Peyer's patch (tissue), 4 donors: ENCODE measurements at regions not wholly inside any gene's neighbourhood (a gene's known extent, or its start where the extent isn't known, plus 50 kb on each side); places are given as distances from the start of the nearest gene placed in this dataset.

Experiments used
- DNase-seq, 3 donors: peaks; one replicate each; pipeline ENCODE4 v3.0.0-alpha.2; 2017 to 2019
- H3K27ac ChIP-seq, 4 donors: fragments of 200-600 bp; sonication (generic); one replicate each; pipeline ENCODE4 v1.5.1; 2016 to 2019
- H3K27me3 ChIP-seq, 2 donors: fragments of 200-600 bp; sonication (generic); one replicate each; pipeline ENCODE4 v1.5.1; 2019
- H3K36me3 ChIP-seq, 3 donors: fragments of 200-600 bp; sonication (generic); one replicate each; pipeline ENCODE4 v1.5.1; 2016 to 2019
- H3K4me1 ChIP-seq, 4 donors: fragments of 200-600 bp; sonication (generic); one replicate each; pipeline ENCODE4 v1.5.1; 2016 to 2019
- H3K4me3 ChIP-seq, 4 donors: fragments of 200-600 bp; sonication (generic); 1 replicate in 3 of 4; 2 replicates in 1 of 4; pipeline ENCODE4 v1.5.1; 2016 to 2019; ENCODE audit warnings: mild to moderate bottlenecking in 1 of 4
- H3K9me3 ChIP-seq, 4 donors: fragments of 200-600 bp; sonication (generic); one replicate each; pipeline ENCODE4 v1.5.1; 2016 to 2019; ENCODE audit warnings: mild to moderate bottlenecking in 1 of 4
- CTCF ChIP-seq, 6 experiments: fragments of 450-650 bp in 4 of 6; fragments of 200-600 bp in 2 of 6; sonication (generic) in 1 of 6; IDR thresholded peaks; one replicate each; pipeline ENCODE4 v1.5.1; 2017 to 2019; ENCODE audit warnings: antibody characterized with exemption in 6 of 6, mild to moderate bottlenecking in 3 of 6, moderate library complexity in 1 of 6
- POLR2A ChIP-seq, 2 donors: fragments of 450-650 bp; IDR thresholded peaks; one replicate each; pipeline ENCODE4 v1.5.1; 2017; ENCODE audit warnings: antibody characterized with exemption in 2 of 2, mild to moderate bottlenecking in 2 of 2, moderate library complexity in 2 of 2

GRCh38 chr4:180106997-180107396 is 2136.2 kb upstream of the TENM3 start:
- Histone ChIP-seq H3K4me3 (no peak overlapping the region), H3K4me1 (no peaks in the 10 kb centered on the region), H3K36me3 (no peaks in the 10 kb centered on the region), H3K27ac (no peak overlapping the region), H3K9me3 (no peaks in the 10 kb centered on the region), H3K27me3 (no peaks in the 10 kb centered on the region)
- DNase-seq, result no peak
- no peak for TF ChIP-seq CTCF (IDR thresholded peaks at IDR 0.05)
- TF ChIP-seq POLR2A (IDR thresholded peaks at IDR 0.05), result no peak

GRCh38 chr4:180116840-180117239 is 2126.4 kb upstream of the TENM3 start:
- no peaks in the 10 kb centered on the region for H3K36me3 ChIP-seq
- H3K9me3 ChIP-seq, result no peaks in the 10 kb centered on the region
- no peak for DNase-seq
- H3K27me3 ChIP-seq, result no peaks in the 10 kb centered on the region
- TF ChIP-seq CTCF (IDR thresholded peaks at IDR 0.05) (no peak), POLR2A (IDR thresholded peaks at IDR 0.05) (no peak)
- no peak overlapping the region for H3K4me3 ChIP-seq
- no peak overlapping the region for H3K27ac ChIP-seq
- no peaks in the 10 kb centered on the region for H3K4me1 ChIP-seq

- H3K36me3 ChIP-seq, result no peaks in the 10 kb centered on the region
- H3K9me3 ChIP-seq, result no peaks in the 10 kb centered on the region
- no peak overlapping the region for H3K27ac ChIP-seq
- no peaks in the 10 kb centered on the region for H3K4me1 ChIP-seq
- TF ChIP-seq CTCF (IDR thresholded peaks at IDR 0.05) (no peak), POLR2A (IDR thresholded peaks at IDR 0.05) (no peak)
- H3K4me3 ChIP-seq, result no peak overlapping the region
- H3K27me3 ChIP-seq, result no peaks in the 10 kb centered on the region
- DNase-seq, result no peak
Measured at GRCh38 chr4:180120068-180120467, 2123.1 kb upstream of the TENM3 start.

- peak in 2 of 3 donors; percentile 55 to 61 for DNase-seq
- TF ChIP-seq POLR2A (IDR thresholded peaks at IDR 0.05) (no peak), CTCF (IDR thresholded peaks at IDR 0.05) (no peak)
- Histone ChIP-seq H3K27me3 (no peaks in the 10 kb centered on the region), H3K9me3 (no peaks in the 10 kb centered on the region), H3K4me3 (peak overlapping the region in 2 of 4 donors; percentile 31 to 38), H3K36me3 (no peaks in the 10 kb centered on the region), H3K27ac (no peak overlapping the region), H3K4me1 (no peaks in the 10 kb centered on the region)
Measured at GRCh38 chr4:180134091-180134866, 2108.9 kb upstream of the TENM3 start.

GRCh38 chr4:180141734-180142133 is 2101.5 kb upstream of the TENM3 start:
- TF ChIP-seq CTCF (IDR thresholded peaks at IDR 0.05), result no peak
- no peak for TF ChIP-seq POLR2A (IDR thresholded peaks at IDR 0.05)

More at GRCh38 chr4:180141734-180142133, 2101.5 kb upstream of the TENM3 start:
- no peak overlapping the region for H3K4me3 ChIP-seq
- H3K4me1 ChIP-seq, result no peaks in the 10 kb centered on the region
- H3K27me3 ChIP-seq, result no peaks in the 10 kb centered on the region
- no peaks in the 10 kb centered on the region for H3K9me3 ChIP-seq
- no peak for DNase-seq
- no peak overlapping the region for H3K27ac ChIP-seq
- H3K36me3 ChIP-seq, result no peaks in the 10 kb centered on the region
